HFF-Myc (cell line): ENCODE measurements at regions not wholly inside any gene's neighbourhood (a gene's known extent, or its start where the extent isn't known, plus 50 kb on each side); places are given as distances from the start of the nearest gene placed in this dataset.

Experiments used
- DNase-seq: peaks from one replicate; pipeline ENCODE4 v3.0.0-alpha.2; 2011; ENCODE audit warnings: low read depth; ENCODE audit errors: extremely low read depth
- H3K4me3 ChIP-seq: replicated peaks from 2 replicates; pipeline ENCODE4 v1.5.1; 2011; ENCODE audit warnings: low read depth, mild to moderate bottlenecking, control low read depth, low read length
- TF ChIP-seq, protein P1 (sequence below): IDR thresholded peaks from 2 replicates; pipeline ENCODE4 v1.5.1; 2012; ENCODE audit warnings: mild to moderate bottlenecking, low read depth, low read length, control low read depth; ENCODE audit errors: missing control alignments

- no peak overlapping the region for H3K4me3 ChIP-seq
- TF ChIP-seq, protein P1, sequence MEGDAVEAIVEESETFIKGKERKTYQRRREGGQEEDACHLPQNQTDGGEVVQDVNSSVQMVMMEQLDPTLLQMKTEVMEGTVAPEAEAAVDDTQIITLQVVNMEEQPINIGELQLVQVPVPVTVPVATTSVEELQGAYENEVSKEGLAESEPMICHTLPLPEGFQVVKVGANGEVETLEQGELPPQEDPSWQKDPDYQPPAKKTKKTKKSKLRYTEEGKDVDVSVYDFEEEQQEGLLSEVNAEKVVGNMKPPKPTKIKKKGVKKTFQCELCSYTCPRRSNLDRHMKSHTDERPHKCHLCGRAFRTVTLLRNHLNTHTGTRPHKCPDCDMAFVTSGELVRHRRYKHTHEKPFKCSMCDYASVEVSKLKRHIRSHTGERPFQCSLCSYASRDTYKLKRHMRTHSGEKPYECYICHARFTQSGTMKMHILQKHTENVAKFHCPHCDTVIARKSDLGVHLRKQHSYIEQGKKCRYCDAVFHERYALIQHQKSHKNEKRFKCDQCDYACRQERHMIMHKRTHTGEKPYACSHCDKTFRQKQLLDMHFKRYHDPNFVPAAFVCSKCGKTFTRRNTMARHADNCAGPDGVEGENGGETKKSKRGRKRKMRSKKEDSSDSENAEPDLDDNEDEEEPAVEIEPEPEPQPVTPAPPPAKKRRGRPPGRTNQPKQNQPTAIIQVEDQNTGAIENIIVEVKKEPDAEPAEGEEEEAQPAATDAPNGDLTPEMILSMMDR, result no peak
- DNase-seq, result no peak
Measured at GRCh38 chr2:217740756-217741155, 262.0 kb downstream of the TNS1 start.

DNA sequence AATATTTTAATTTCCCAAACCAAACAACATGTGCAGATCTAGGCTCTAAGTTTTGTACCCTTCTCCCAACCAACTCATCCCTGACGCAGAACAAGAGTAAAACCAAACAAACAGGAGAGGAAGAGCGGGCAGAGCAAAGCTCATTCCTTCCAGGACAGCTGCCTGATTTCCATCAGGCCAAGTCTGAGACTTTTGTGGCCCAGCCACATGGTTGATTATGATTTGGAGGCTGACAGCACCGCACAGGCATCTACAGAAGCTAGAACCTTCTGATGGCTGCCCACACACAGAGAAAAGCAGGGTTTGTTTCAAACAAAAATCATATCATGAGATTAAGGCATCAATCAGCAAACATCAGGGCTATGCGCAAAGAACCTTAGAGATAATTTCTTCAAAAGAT, 262.6 kb downstream of the TNS1 start:
- DNase-seq, result no peak
- H3K4me3 ChIP-seq, result no peak overlapping the region

DNA sequence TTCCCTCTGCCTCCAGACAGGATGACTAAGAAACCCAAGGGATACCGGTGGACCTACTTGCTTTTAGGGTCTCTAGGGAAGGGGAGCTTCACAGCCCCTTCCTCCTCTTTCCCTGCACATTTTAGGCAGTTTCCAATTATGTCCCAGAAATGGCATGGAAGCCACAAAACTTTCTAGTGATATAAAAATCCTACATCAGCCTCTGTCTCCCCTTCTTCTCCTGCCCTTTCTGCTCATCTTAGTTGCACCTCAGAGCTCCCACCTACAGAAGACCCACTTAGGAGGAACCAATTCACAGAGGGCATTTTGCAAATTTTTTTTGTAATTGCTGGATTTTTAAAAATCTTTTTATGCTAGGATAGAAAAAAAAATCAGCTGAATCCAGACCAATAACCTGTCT, 263.1 kb downstream of the TNS1 start:
- DNase-seq, result no peak
- TF ChIP-seq, protein P1, result no peak
- H3K4me3 ChIP-seq, result no peak overlapping the region

More for the DNA sequence above, 262.6 kb downstream of the TNS1 start:
- TF ChIP-seq, protein P1, result no peak

DNA sequence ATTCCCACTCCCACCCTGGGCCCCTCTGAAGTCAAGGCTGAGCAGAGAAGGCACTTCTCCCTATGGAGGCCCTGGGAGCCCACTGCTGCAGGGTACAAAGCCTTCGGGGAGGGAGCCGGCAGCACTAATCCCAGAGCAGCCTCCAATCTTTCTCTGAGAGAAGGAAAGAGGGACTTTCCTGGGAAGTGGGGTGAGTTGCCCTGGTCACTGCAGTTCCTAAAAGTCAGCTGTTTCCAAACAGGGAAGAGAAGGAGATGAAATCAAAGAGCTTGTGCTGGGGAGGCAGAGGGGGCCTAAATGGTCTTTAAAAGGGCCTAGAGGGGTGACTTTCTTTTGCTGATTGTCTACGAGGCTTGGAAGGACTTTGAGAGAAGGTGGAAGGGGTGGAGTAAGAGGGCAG, 264.7 kb downstream of the TNS1 start:
- no peak overlapping the region for H3K4me3 ChIP-seq
- no peak for DNase-seq

GRCh38 chr2:217736776-217737550, 265.8 kb downstream of the TNS1 start:
- H3K4me3 ChIP-seq, result no peak overlapping the region
- no peak for DNase-seq
- TF ChIP-seq, protein P1, result no peak

More for the DNA sequence above, 264.7 kb downstream of the TNS1 start:
- TF ChIP-seq, protein P1, result no peak

GRCh38 chr2:217735899-217736298, 266.9 kb downstream of the TNS1 start:
- no peak overlapping the region for H3K4me3 ChIP-seq
- TF ChIP-seq, protein P1, result no peak

More at GRCh38 chr2:217735899-217736298, 266.9 kb downstream of the TNS1 start:
- no peak for DNase-seq
